HG02623 (cell line): ENCODE measurements at regions not wholly inside any gene's neighbourhood (a gene's known extent, or its start where the extent isn't known, plus 50 kb on each side); places are given as distances from the start of the nearest gene placed in this dataset.

Experiments used
- ATAC-seq: cut with Tn5 transposase; IDR thresholded peaks from one replicate; pipeline ENCODE4 v1.9.1; 2021; ENCODE audit warnings: moderate library complexity; ENCODE audit not compliant: unreplicated experiment

DNA sequence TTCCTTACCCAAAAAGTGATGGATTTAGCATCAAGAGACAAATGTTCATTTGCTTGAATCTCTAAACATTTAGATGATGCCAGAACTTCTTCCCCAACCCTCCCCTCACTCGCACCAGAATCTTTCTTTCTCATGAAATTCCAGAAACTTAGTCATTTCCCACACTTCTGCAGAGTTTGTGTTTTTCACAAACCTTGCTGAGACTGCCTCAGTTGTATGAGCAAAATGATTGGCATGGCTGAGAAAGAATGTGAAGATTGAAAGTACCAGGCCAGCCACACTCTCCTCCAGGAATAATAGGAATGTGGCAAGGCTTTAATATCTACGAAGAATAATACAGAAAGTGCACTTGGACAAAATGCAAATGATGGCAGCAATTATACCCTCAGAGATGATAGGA, 428.3 kb upstream of the CDH6 start:
- no peak for ATAC-seq

DNA sequence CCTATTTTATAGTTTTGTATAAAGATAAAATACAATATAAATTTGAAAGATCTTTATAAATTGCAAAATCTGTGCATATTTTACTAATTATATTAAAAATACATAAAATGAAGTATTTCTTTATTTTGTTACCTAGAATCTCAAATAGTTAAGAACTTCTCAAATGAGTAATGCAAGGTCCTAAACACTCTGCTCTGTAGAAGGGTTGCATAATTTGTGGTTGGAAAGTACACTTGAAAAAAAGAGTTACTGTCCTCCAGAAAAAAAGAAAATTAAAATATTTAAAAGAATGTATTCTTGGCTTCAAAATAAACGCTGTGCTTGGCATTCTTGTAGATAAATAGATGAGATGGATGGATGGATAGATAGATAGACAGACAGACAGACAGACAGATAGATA, 428.8 kb upstream of the CDH6 start:
- ATAC-seq, result no peak

DNA sequence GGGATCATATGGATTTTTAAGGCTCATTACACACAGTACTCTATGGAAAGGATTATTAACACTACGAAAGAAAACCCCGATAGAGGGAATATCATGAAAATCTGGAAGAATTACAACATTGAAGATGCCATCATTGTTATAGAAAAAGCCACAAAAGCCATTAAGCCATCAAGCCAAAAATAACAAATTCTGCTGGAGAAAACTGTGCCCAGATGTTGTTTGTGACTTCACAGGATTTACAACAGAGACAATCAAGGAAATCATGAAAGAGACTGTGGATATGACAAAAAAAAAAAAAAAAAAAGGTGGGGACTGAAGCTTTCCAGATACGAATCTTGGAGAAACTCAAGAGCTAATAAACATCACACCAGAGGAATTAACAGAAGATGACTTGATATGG, 433.8 kb upstream of the CDH6 start:
- ATAC-seq, result no peak

DNA sequence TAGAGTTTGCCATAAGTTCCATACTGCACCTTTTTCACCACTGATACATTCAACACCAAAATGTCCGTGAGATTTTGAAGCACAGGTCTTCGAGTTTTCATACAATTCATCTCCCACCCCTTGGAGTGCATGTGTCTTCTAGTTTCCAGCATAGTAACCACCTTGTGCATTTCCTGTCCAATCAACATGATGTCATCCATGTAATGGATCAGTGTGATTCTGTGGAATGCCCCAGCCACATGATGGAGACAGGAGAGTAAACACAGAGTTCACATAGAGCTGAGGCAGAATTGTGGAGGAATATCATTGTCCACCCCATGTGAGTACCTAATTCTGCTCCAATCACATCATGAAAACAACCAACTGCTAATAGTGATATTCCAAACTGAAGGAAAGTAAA, 441.5 kb upstream of the CDH6 start:
- no peak for ATAC-seq

DNA sequence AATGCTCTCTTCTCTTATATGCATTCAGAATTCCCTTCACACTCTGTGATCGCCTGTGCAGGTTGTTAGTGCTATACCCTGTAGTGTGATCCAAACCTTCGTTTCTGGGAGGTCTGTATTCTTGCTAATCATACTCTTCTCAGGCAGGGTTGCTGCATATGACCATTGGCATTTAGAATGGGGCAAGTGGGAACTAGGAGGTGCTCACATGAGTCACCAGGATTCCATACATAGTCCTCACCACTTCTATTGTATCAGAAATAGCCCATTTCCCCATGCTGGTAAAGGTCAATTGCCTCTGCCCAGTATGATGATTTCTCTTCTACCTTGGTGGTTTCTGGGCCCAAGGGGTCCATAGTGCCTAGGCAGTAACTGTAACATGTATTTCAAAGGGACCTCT, 443.5 kb upstream of the CDH6 start:
- no peak for ATAC-seq

DNA sequence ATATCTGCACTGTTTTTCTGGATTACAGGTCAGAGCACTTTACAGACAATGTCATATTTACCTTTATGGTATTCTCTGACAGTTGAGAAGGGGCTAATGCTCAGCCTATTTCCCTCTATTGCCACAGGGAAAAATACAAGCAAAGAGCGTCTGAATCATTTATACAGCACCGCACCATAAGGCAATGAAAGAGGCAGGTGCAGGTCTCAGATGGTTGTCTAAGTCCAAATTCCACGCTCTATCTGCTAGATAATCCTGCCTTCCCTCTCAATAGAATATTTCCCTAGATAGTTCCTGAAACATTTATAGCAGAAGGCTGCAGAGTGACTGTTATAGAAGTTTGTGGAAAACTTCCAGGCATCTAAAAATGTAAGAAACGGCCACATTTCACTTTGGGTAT, 446.1 kb upstream of the CDH6 start:
- ATAC-seq, result no peak

DNA sequence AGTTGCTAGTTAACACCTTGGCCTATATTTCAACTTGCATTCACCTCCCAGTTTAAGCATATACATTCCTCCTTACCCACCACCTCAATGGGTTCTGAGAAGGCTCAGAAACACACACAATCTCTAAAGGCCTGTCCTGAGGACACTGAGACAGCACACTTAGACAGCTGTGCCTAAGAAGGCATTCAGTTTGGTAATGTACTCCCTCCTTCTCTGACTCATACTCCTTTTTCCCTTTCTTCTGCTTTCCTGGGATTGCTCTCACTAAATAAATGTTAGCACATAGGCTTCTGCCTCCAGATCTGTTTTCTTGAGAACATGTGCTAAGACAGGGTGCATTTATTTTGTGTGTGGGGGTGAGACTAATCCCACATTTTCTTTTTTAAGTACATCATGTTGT, 456.8 kb upstream of the CDH6 start:
- ATAC-seq, result no peak

DNA sequence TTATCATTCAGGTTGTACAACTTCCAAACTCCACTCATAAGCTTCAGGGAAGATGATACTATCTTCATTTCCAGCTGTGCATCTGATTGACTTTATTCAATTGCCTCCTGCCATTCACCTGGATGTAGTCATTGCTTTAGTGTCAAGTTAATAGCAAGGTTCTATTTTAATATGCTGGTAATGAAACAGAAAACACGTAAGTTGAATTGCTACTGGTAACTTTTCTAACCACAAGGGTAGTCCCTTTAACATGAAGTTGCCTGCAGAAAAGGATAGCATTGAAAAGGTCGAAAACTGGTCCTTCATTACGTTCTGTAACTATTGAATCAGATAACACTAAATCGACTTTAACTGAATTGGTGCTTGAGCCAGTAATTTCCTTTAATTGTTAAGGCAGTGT, 459.4 kb upstream of the CDH6 start:
- ATAC-seq, result no peak

DNA sequence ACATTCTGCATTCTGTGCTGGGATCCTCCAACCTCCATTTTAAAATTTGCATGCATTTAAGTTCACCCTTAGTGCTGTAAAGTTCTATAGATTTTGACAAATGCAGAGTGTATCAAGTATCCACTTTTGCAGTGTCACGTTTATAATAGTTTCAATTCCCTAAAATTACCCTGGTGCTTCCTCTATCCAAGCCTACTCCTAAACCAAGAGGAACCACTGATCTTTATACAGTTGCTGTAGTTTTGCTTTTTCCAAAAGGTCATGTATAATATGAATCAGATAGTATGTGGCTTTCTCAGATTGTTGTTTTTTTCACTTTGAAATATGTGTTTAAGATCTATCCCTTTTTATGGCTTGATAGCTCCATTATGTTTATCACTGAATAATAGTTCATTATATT, 468.4 kb upstream of the CDH6 start:
- no peak for ATAC-seq

DNA sequence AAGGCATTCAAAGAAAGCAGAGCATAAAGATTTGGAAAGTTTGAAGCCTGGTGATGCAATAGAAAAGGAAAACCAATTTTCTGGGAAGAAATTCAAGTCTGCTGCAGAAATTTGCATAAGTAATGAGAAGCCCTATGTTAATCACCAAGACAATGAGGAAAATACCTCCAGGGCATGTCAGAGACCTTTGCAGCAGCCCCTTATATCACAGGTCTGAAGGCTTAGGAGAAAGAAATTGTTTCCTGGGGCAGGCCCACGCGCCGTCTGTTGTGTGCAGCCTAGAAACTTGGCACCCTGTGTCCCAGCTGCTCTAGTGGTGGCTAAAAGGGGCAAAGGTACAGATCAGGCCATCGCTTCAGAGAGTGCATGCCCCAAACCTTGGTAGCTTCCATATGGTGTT, 495.3 kb upstream of the CDH6 start:
- ATAC-seq, result no peak

DNA sequence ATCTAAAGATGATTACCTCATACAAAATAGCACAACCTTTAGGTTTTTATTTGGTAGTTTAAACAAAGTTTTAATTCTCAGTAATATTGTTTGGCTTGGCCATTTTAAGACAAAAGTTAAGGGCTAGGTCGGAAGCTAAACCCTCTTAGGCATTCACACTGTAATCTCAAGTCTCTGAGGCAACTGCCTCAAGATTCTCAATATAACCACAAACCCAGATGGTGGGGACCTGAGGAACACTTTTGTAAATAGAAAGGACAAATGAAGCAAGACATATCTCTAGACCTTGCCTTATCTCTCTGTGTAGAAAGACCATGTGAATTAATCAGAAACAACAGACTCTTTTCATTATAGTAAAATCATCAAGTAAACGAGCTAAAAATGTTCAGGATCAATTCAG, 500.2 kb upstream of the CDH6 start:
- no peak for ATAC-seq

DNA sequence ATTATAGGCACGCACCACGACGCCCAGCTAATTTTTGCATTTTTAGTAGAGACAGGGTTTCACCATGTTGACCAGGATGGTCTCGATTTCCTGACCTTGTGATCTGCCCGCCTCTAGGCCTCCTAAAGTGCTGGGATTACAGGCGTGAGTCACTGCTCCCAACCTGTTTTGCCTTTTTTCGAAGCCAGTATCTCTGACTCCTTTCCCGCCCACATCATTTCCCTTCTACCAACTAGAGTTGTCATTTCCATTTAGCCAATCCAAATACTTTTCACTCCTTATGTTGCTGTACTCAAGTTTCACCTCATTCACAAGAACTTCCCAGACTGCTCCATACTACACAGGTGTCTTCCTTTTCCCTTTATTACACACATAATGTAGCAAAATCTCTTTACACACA, 502.6 kb upstream of the CDH6 start:
- no peak for ATAC-seq

DNA sequence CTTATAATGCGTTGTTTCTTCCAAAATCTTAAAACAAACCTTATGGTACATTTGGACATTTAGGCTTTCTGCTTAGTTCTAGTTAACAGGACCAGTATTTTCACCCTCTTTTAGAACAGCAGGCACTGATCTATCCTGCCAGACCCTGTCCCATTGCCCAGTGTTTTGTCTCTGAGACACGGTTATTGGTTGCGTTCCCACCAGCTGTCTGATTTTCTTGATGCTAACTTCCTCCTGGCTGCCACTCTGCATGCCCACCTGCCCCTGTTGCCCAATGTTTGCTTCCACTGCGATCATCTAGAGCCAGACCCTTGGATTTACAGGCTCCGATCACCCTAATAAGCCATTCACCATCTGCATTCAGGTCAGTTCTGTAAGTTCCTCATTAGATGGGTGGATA, 506.0 kb upstream of the CDH6 start:
- ATAC-seq, result no peak

DNA sequence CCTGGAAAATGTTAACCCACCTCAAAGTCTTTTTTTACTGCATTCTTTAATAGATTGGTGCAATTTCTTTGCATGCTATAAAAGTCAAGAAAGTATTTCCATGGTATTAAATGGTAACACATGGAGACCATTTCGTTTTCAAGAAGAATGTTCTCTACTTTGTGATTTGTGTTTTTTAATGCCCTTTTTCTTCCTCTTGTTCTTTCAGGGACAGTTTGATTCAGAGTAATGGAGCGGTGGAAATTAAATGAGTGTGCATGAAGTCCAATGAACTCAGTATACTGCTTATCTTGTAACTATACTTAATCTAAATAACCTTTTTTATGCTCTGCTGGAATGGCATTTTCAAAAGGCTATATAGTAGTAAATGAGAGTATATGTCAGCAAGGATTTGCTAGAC, 507.0 kb upstream of the CDH6 start:
- ATAC-seq, result no peak

DNA sequence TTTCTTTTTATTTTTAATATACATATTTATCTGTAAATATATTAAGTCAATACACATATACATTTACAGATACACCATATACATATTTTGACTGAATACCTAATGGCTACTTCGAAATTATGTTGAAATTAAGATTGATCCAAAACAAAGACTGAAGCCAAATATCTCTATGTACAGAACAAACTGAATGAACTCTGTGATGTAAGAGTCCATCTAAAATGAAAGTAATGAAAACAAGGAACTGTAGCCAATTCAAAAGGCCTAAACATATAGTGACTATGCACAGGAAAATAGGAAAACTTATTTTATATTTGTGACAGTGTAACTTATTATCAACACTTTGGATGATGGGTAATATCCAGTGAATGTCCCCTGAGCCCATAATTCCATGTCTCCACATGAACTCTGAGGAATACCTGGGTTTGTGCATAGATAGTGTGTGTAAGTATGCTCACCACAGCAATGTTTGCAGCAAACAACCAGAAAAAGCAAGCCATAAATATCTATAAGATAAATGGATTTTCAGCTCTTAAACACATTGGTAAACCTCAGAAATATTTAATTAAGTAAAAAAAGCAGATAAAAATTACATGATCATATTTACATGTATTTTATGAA, 517.2 kb upstream of the CDH6 start:
- no peak for ATAC-seq

DNA sequence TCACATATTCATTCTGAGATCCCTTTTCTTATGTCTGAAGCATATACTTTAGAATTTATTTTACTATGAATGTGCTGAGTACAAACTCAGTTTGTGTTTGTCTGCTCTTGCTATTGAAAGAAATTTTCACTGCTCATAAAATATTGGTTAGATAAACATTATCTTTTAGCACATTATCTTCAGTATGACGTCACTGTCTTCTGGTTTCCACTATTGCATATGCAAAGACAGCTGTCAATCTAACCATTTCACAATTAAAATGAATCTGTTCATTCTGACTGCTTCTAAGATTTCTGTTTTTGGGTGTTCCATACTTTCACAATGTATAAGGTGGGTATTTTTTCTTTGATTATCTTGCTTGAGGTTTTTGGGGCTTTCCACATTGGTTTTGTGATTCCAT, 526.2 kb upstream of the CDH6 start:
- no peak for ATAC-seq

DNA sequence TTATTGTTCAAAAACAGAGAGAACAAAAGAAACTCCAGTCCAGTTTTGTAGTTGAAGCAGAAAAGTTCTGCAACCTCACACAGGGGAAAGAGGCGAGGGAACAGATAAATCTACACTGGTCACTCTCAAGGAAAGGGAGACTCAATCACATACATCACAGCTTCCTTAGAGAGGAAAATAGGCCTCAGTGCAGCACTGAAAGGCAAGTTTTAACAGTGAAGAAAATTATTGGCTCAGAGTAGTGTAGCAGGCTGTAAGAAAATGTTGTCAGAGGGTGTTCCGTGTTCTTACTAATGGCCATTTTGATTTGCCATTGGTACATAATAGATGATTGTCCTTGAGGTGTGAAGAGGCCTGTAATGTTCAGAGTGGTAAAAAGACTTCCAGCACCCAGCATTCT, 530.0 kb upstream of the CDH6 start:
- ATAC-seq, result no peak

DNA sequence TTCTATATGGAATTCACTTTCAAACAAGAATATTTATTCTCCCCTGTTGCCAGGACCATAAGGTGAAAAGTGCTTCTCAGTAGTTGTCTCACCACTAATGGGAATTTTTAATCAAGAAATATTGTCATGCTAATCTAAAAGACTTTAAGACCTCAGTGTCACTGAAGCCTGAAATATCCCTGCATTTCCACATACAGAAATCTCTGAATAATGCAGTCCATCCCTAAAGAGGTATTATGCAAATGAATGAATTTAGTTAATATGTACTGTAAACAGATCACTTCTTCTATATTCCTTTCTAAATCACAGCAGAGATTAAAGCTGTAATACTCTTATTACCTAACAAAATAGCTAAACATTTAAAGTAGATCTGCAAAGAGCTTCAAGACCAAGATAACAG, 531.1 kb upstream of the CDH6 start:
- no peak for ATAC-seq

DNA sequence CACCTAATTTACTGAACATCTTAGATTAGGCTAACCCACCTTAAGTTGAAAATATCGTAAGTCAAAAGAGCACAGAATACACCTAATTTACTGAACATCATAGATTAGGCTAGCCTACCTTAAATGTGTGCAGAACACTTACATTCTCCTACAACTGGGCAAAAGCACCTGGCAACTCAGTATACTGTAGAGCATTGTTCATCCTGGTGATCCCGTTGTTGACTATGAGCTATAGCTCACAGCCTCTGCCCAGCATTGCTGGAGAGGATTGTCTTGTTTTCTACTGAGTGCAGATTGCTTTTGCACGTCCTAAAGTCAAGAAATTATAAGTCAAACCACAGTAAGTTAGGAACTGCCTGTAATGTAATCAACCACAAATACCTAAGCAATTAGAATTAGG, 531.8 kb upstream of the CDH6 start:
- ATAC-seq, result no peak

DNA sequence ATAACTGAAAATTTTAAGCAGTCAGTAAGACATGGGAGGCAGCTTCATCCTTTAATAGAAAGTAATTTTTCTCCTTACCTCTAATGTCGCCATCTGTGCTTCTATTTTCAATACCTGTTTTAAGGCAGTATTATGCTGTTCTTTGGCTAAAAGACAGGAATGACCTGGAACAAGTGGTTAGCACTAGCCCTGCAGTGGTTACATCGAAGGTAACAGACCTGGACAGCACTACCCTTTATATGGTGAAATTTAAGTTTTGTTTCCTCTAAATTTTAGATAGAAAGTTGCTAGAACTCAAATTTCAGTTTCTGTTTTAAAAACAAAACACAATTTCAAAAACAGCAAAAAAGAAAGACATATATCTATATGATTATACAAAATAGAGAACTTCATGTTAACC, 534.1 kb upstream of the CDH6 start:
- ATAC-seq, result no peak

DNA sequence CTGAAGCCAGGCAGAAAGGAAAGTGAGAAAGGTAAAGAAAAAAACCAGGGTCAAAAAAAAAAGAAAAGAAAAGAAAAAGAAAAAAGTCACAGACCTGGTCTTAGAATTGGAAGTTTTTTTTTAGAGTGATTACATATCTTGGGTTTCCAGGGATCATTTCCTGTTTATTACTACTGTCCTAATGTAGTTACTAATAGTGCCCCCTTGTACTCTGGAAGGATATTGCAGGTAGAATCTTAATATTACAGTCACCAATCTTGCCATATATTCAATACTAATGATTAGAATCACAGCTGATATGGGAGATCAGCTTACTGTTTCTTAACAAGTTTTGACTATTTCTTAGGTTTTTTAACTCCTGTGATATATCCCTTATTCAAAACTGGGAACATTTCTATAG, 543.2 kb upstream of the CDH6 start:
- no peak for ATAC-seq

DNA sequence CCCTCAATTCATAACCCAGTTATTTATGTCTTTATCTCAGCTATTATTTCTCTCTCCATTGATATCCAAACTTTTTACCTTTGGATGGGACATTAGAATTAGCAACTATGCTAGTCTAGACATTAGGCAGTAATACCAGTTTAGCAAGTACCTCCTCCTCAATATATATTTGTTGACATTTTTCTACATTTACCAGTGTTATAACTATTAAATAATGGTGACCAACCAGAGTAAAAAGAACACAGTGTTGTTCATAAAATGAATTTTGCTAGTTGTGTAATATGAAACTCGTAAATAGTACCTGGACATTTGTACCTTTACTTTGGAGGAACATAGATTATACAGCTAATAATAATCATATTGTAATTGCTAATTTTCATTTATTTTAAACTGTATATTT, 554.6 kb upstream of the CDH6 start:
- no peak for ATAC-seq

DNA sequence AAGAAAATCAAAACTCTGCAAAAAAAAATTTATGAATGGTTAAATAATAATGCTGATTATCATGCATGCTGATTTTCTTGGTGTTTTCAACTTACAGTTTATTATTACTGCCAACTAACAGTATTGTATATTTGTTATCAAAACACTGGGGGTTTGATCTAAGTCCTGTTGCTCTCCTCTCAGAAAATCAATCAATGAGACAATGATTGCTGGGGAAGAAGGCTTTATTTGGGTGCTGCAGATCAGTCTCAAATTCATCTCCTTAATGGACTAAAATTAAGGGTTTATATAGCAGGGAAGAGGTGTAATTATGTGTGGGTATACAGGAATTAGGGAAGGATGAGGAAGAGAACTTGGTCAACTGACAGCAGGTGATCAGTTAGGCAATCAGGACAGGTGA, 565.5 kb upstream of the CDH6 start:
- ATAC-seq, result no peak

DNA sequence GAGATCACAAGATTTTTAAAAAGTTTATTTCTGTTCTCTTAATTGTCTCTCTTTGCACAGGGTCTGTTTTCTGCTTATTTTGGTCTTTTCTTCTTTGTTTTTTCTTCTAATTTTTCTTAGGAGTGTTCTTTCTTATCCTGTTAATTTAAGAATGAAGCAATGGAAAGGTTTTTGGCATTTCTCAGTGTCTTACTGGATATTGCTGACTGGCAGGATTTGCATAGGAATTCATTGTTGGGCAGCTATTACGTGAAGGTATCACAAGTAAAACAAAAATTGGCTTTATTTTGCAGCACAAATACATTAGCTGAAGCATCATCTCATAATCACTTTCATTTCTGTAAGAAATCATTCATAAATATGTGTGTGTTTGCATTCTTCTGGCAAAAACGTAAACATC, 566.9 kb upstream of the CDH6 start:
- no peak for ATAC-seq
